ENCODE measurements at regions not wholly inside any gene's neighbourhood (a gene's known extent, or its start where the extent isn't known, plus 50 kb on each side); places are given as distances from the start of the nearest gene placed in this dataset. TPM values are rescaled to one million over a fixed set of nuclear protein-coding genes. Genes with fewer than 3 reads are reported as not detected.
"Not testable (repeated sequence)": the region's sequence is repeated elsewhere in the genome, so short reads cannot be mapped to it uniquely, and the experiment has no call there.

GRCh38 chr3:66931291-66931690, 66.8 kb upstream of the KBTBD8 start:
- no peak for DNase-seq (ENCODE audit: low spot score)

GRCh38 chr3:66931699-66932098, 66.4 kb upstream of the KBTBD8 start:
- no peak for DNase-seq (ENCODE audit: low spot score)

GRCh38 chr3:66933233-66933632, 64.9 kb upstream of the KBTBD8 start:
- no peak for DNase-seq (ENCODE audit: low spot score)

GRCh38 chr3:66934041-66934440, 64.1 kb upstream of the KBTBD8 start:
- DNase-seq (ENCODE audit: low spot score), result no peak

GRCh38 chr3:66934725-66935124, 63.4 kb upstream of the KBTBD8 start:
- DNase-seq (ENCODE audit: low spot score), result no peak

- not testable (repeated sequence) for DNase-seq (ENCODE audit: low spot score)
Observed at GRCh38 chr3:66937041-66937440, 61.1 kb upstream of the KBTBD8 start.

GRCh38 chr3:66938338-66938963, 59.7 kb upstream of the KBTBD8 start:
- peak; percentile 48 for DNase-seq (ENCODE audit: low spot score)

GRCh38 chr3:66948041-66948440, 50.1 kb upstream of the KBTBD8 start:
- no peak for DNase-seq (ENCODE audit: low spot score)

Small RNA genes lying in the stretch of these regions (small RNA-seq; reads per million reads assigned to genes)
- not detected for gene RPL21P41
